ENCODE measurements at regions not wholly inside any gene's neighbourhood (a gene's known extent, or its start where the extent isn't known, plus 50 kb on each side); places are given as distances from the start of the nearest gene placed in this dataset.

GRCh38 chr6:119620846-119621555 is 271.4 kb upstream of the MAN1A1 start:
- 81 to 85% methylated on average over 4 of the region's 4 CpGs for WGBS, 2 donors
- Histone ChIP-seq H3K27ac (no peak overlapping the region), H3K4me1 (no peaks in the 10 kb centered on the region), H3K36me3 (no peaks in the 10 kb centered on the region), H3K27me3 (no peaks in the 10 kb centered on the region), H3K9me3 (no peaks in the 10 kb centered on the region), H3K4me3 (no peak overlapping the region)
- TF ChIP-seq CTCF (IDR thresholded peaks at IDR 0.05) = no peak
- TF ChIP-seq EP300 (IDR thresholded peaks at IDR 0.05) = no peak
- TF ChIP-seq POLR2A (IDR thresholded peaks at IDR 0.05) = no peak
- DNase-seq (ENCODE audit: low spot score in 2 of 2) = no peak

GRCh38 chr6:119614138-119614537 is 264.6 kb upstream of the MAN1A1 start:
- Histone ChIP-seq H3K4me3 (no peak overlapping the region), H3K27ac (no peak overlapping the region), H3K36me3 (no peaks in the 10 kb centered on the region), H3K27me3 (no peaks in the 10 kb centered on the region), H3K9me3 (no peaks in the 10 kb centered on the region), H3K4me1 (no peaks in the 10 kb centered on the region)
- DNase-seq (ENCODE audit: low spot score in 2 of 2) = no peak
- 27 to 42% methylated on average over 1 of the region's 1 CpG for WGBS, 2 donors
- TF ChIP-seq CTCF (IDR thresholded peaks at IDR 0.05) = no peak
- no peak for TF ChIP-seq POLR2A (IDR thresholded peaks at IDR 0.05)
- no peak for TF ChIP-seq EP300 (IDR thresholded peaks at IDR 0.05)

- no peaks in the 10 kb centered on the region for H3K9me3 ChIP-seq
- no peak for TF ChIP-seq EP300 (IDR thresholded peaks at IDR 0.05)
- TF ChIP-seq POLR2A (IDR thresholded peaks at IDR 0.05) = no peak
- TF ChIP-seq CTCF (IDR thresholded peaks at IDR 0.05) = no peak
- H3K4me1 ChIP-seq = no peaks in the 10 kb centered on the region
These were observed 263.4 kb upstream of the MAN1A1 start for GRCh38 chr6:119612911-119613381.

GRCh38 chr6:119612176-119612891 is 262.8 kb upstream of the MAN1A1 start:
- Histone ChIP-seq H3K4me3 (no peak overlapping the region), H3K4me1 (no peaks in the 10 kb centered on the region), H3K27ac (no peak overlapping the region), H3K36me3 (no peaks in the 10 kb centered on the region), H3K9me3 (no peaks in the 10 kb centered on the region), H3K27me3 (no peaks in the 10 kb centered on the region)
- TF ChIP-seq EP300 (IDR thresholded peaks at IDR 0.05) (no peak), CTCF (IDR thresholded peaks at IDR 0.05) (no peak), POLR2A (IDR thresholded peaks at IDR 0.05) (no peak)
- 37 to 42% methylated on average over 3 of the region's 3 CpGs for WGBS, 2 donors
- no peak for DNase-seq (ENCODE audit: low spot score in 2 of 2)

More at GRCh38 chr6:119612911-119613381, 263.4 kb upstream of the MAN1A1 start:
- Histone ChIP-seq H3K27me3 (no peaks in the 10 kb centered on the region), H3K36me3 (no peaks in the 10 kb centered on the region), H3K27ac (no peak overlapping the region), H3K4me3 (no peak overlapping the region)
- DNase-seq (ENCODE audit: low spot score in 2 of 2) = no peak

- H3K27ac ChIP-seq = no peak overlapping the region
- TF ChIP-seq EP300 (IDR thresholded peaks at IDR 0.05) (no peak), POLR2A (IDR thresholded peaks at IDR 0.05) (no peak), CTCF (IDR thresholded peaks at IDR 0.05) (no peak)
- no peaks in the 10 kb centered on the region for H3K27me3 ChIP-seq
- no peak overlapping the region for H3K4me3 ChIP-seq
- H3K36me3 ChIP-seq = no peaks in the 10 kb centered on the region
- no peaks in the 10 kb centered on the region for H3K4me1 ChIP-seq
- no peaks in the 10 kb centered on the region for H3K9me3 ChIP-seq
- no peak for DNase-seq (ENCODE audit: low spot score in 2 of 2)
- WGBS, 2 donors = 81 to 88% methylated on average over 1 of the region's 1 CpG
These were observed 261.2 kb upstream of the MAN1A1 start for GRCh38 chr6:119610754-119611153.

Measured in tibial nerve (tissue), 4 donors.